ENCODE measurements at regions not wholly inside any gene's neighbourhood (a gene's known extent, or its start where the extent isn't known, plus 50 kb on each side); places are given as distances from the start of the nearest gene placed in this dataset.

DNA sequence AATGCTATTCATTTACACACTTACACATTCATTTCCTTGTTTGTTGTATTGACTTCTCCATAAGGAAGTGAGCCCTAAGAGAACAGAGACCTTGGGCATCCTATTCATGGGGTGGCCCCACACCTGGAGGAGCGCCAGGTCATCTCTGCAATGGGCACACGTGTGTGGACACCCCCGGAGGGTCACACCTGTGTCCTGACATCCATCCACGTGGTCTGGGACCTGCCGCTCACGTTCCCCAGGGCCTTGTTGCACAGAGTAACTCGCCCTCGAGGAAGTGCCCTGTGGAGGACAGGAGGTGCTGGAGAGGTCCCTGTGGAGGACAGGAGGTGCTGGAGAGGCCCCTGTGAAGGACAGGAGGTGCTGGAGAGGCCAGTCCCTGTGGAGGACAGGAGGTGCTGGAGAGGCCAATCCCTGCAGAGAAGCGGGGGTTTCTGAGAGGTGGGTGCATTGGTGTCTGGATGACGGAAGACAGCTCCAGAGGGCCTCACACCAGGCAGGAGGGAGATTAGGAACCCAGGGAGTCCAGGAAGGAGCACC lies 73.2 kb upstream of the GPC1 start:
- no peak overlapping the region for H4K8ac ChIP-seq (ENCODE audit: low read depth, low read length)
- no peak overlapping the region for H3K27ac ChIP-seq (ENCODE audit: low read depth, low read length)
- H2BK5ac ChIP-seq (ENCODE audit: low read depth, low read length, poor library complexity) = no peak overlapping the region
- no peaks in the 10 kb centered on the region for H3K79me2 ChIP-seq (ENCODE audit: control insufficient read depth, insufficient read depth, low read length, poor library complexity)
- H3K4me3 ChIP-seq (ENCODE audit: low read depth, low read length) = no peak overlapping the region
- WGBS (ENCODE audit: extremely low coverage, insufficient coverage, insufficient read length) = no CpG with 5 or more reads among the region's 10 CpGs
- H2AK5ac ChIP-seq (ENCODE audit: low read length) = no peak overlapping the region
- H2AFZ ChIP-seq (ENCODE audit: insufficient read depth, low read length, poor library complexity) = no peak overlapping the region
- H3K23ac ChIP-seq (ENCODE audit: low read length) = no peak overlapping the region
- H3K14ac ChIP-seq (ENCODE audit: low read length) = no peak overlapping the region
- H2BK120ac ChIP-seq (ENCODE audit: insufficient read depth, low read length, poor library complexity) = no peak overlapping the region
- no peaks in the 10 kb centered on the region for H3K27me3 ChIP-seq (ENCODE audit: insufficient read depth, low read length)
- no peak overlapping the region for H3K9ac ChIP-seq (ENCODE audit: low read length)
- H3K4ac ChIP-seq (ENCODE audit: low read depth, low read length) = no peak overlapping the region
- DNase-seq = no peak
- peaks cover 28% of the 10 kb centered on the region for H3K9me3 ChIP-seq (ENCODE audit: insufficient read depth, low read depth, low read length)
- H4K91ac ChIP-seq (ENCODE audit: low read depth, low read length) = no peak overlapping the region
- no peaks in the 10 kb centered on the region for H3K36me3 ChIP-seq (ENCODE audit: control insufficient read depth in 1 of 2, insufficient read depth in 2 of 2, low read length in 2 of 2)
- H3K18ac ChIP-seq (ENCODE audit: low read length) = no peak overlapping the region
- H3K79me1 ChIP-seq (ENCODE audit: low read length) = no peaks in the 10 kb centered on the region
- H2BK12ac ChIP-seq (ENCODE audit: low read length) = no peak overlapping the region
- no peaks in the 10 kb centered on the region for H3K4me1 ChIP-seq (ENCODE audit: control insufficient read depth in 1 of 2, insufficient read depth in 2 of 2, low read length in 2 of 2)
- no peak overlapping the region for H4K12ac ChIP-seq (ENCODE audit: low read depth, low read length)
- H3K4me2 ChIP-seq (ENCODE audit: low read length) = no peak overlapping the region

DNA sequence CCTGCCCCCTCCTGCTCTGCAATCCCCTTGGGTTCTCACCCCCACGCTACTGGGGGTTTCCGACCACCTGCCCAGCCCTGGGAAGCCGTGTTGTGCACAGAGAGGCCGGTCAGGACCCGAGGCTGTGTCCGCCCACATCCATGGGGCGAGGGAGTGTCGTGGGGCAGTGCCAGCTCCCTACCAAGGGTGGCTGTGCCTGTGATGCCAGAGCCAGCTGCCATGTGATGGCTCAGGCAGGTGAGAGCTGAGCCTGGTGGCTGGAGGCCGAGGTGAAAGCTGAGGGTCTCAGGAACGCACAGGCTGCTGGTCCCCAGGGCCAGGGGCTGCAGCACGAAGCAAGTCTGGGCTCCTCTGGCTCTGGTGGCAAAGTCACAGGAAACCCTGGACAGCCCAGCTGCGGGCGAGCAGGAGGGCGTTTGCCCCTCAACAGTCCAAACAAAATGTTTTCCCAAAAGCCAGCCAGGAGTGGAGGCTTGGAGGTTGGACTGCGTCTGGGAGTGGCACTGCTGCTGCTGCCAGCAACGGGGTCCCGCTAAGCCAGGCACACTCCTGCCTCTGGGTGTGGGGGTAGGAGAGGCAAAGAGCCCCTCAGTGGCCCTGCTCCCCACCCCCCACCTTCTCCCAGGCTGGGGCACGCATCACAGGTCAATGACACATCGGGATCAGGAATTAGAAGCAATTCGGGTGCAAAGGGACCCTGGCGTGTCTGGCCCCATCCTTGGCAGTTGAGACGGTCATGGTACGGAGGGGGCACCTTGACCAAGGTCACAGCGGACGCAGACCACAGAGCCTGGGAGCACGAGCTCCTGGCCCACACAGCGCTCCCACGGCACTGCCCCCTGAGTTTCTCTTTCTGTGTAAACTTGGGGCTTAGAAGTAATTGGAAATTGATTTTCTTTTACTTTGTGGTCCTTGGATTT lies 72.4 kb upstream of the GPC1 start:
- Histone ChIP-seq H2AFZ (ENCODE audit: insufficient read depth, low read length, poor library complexity) (no peak overlapping the region), H3K4me1 (ENCODE audit: control insufficient read depth in 1 of 2, insufficient read depth in 2 of 2, low read length in 2 of 2) (no peaks in the 10 kb centered on the region), H4K91ac (ENCODE audit: low read depth, low read length) (no peak overlapping the region), H3K23ac (ENCODE audit: low read length) (no peak overlapping the region), H3K14ac (ENCODE audit: low read length) (no peak overlapping the region), H2BK5ac (ENCODE audit: low read depth, low read length, poor library complexity) (no peak overlapping the region), H2BK120ac (ENCODE audit: insufficient read depth, low read length, poor library complexity) (no peak overlapping the region), H3K18ac (ENCODE audit: low read length) (no peak overlapping the region), H3K4me2 (ENCODE audit: low read length) (no peak overlapping the region), H3K79me2 (ENCODE audit: control insufficient read depth, insufficient read depth, low read length, poor library complexity) (no peaks in the 10 kb centered on the region), H3K4ac (ENCODE audit: low read depth, low read length) (no peak overlapping the region), H3K36me3 (ENCODE audit: control insufficient read depth in 1 of 2, insufficient read depth in 2 of 2, low read length in 2 of 2) (no peaks in the 10 kb centered on the region), H3K4me3 (ENCODE audit: low read depth, low read length) (no peak overlapping the region), H3K79me1 (ENCODE audit: low read length) (no peaks in the 10 kb centered on the region), H3K27me3 (ENCODE audit: insufficient read depth, low read length) (no peaks in the 10 kb centered on the region), H2AK5ac (ENCODE audit: low read length) (no peak overlapping the region), H4K12ac (ENCODE audit: low read depth, low read length) (no peak overlapping the region), H3K9me3 (ENCODE audit: insufficient read depth, low read depth, low read length) (peaks cover 28% of the 10 kb centered on the region), H3K9ac (ENCODE audit: low read length) (no peak overlapping the region), H4K8ac (ENCODE audit: low read depth, low read length) (no peak overlapping the region), H3K27ac (ENCODE audit: low read depth, low read length) (no peak overlapping the region), H2BK12ac (ENCODE audit: low read length) (no peak overlapping the region)
- DNase-seq = no peak
- no CpG with 5 or more reads among the region's 28 CpGs for WGBS (ENCODE audit: extremely low coverage, insufficient coverage, insufficient read length)

- no peak for DNase-seq
- H3K27me3 ChIP-seq (ENCODE audit: insufficient read depth, low read length) = no peaks in the 10 kb centered on the region
- H3K4me3 ChIP-seq (ENCODE audit: low read depth, low read length) = no peak overlapping the region
- no peak overlapping the region for H3K27ac ChIP-seq (ENCODE audit: low read depth, low read length)
- no peaks in the 10 kb centered on the region for H3K36me3 ChIP-seq (ENCODE audit: control insufficient read depth in 1 of 2, insufficient read depth in 2 of 2, low read length in 2 of 2)
- H3K9me3 ChIP-seq (ENCODE audit: insufficient read depth, low read depth, low read length) = peaks cover 27% of the 10 kb centered on the region
- H3K9ac ChIP-seq (ENCODE audit: low read length) = no peak overlapping the region
- peaks cover 0 to under 1% of the 10 kb centered on the region in 2 experiments for H3K4me1 ChIP-seq (ENCODE audit: control insufficient read depth in 1 of 2, insufficient read depth in 2 of 2, low read length in 2 of 2)
- no peaks in the 10 kb centered on the region for H3K79me1 ChIP-seq (ENCODE audit: low read length)
- no peak overlapping the region for H2BK5ac ChIP-seq (ENCODE audit: low read depth, low read length, poor library complexity)
- no peak overlapping the region for H4K12ac ChIP-seq (ENCODE audit: low read depth, low read length)
- no peak overlapping the region for H3K23ac ChIP-seq (ENCODE audit: low read length)
- no CpG with 5 or more reads among the region's 28 CpGs for WGBS (ENCODE audit: extremely low coverage, insufficient coverage, insufficient read length)
- H3K14ac ChIP-seq (ENCODE audit: low read length) = no peak overlapping the region
- H3K4me2 ChIP-seq (ENCODE audit: low read length) = no peak overlapping the region
- no peak overlapping the region for H2AFZ ChIP-seq (ENCODE audit: insufficient read depth, low read length, poor library complexity)
- H4K8ac ChIP-seq (ENCODE audit: low read depth, low read length) = no peak overlapping the region
- H3K4ac ChIP-seq (ENCODE audit: low read depth, low read length) = no peak overlapping the region
- no peak overlapping the region for H3K18ac ChIP-seq (ENCODE audit: low read length)
- no peak overlapping the region for H2BK12ac ChIP-seq (ENCODE audit: low read length)
- no peak overlapping the region for H2BK120ac ChIP-seq (ENCODE audit: insufficient read depth, low read length, poor library complexity)
- H2AK5ac ChIP-seq (ENCODE audit: low read length) = no peak overlapping the region
- no peak overlapping the region for H4K91ac ChIP-seq (ENCODE audit: low read depth, low read length)
- H3K79me2 ChIP-seq (ENCODE audit: control insufficient read depth, insufficient read depth, low read length, poor library complexity) = no peaks in the 10 kb centered on the region
Measured at GRCh38 chr2:240363746-240364581, 71.5 kb upstream of the GPC1 start.

GRCh38 chr2:240364582-240364960 lies 70.9 kb upstream of the GPC1 start:
- Histone ChIP-seq H4K12ac (ENCODE audit: low read depth, low read length) (no peak overlapping the region), H3K4ac (ENCODE audit: low read depth, low read length) (no peak overlapping the region), H3K79me1 (ENCODE audit: low read length) (peaks cover under 1% of the 10 kb centered on the region), H2BK12ac (ENCODE audit: low read length) (no peak overlapping the region), H2BK5ac (ENCODE audit: low read depth, low read length, poor library complexity) (no peak overlapping the region), H3K4me2 (ENCODE audit: low read length) (no peak overlapping the region), H3K27ac (ENCODE audit: low read depth, low read length) (no peak overlapping the region), H2BK120ac (ENCODE audit: insufficient read depth, low read length, poor library complexity) (no peak overlapping the region), H4K91ac (ENCODE audit: low read depth, low read length) (no peak overlapping the region), H3K36me3 (ENCODE audit: control insufficient read depth in 1 of 2, insufficient read depth in 2 of 2, low read length in 2 of 2) (no peaks in the 10 kb centered on the region), H3K9ac (ENCODE audit: low read length) (no peak overlapping the region), H4K8ac (ENCODE audit: low read depth, low read length) (no peak overlapping the region), H3K9me3 (ENCODE audit: insufficient read depth, low read depth, low read length) (peaks cover 21% of the 10 kb centered on the region), H2AFZ (ENCODE audit: insufficient read depth, low read length, poor library complexity) (no peak overlapping the region), H3K4me1 (ENCODE audit: control insufficient read depth in 1 of 2, insufficient read depth in 2 of 2, low read length in 2 of 2) (peaks cover 2 to 5% of the 10 kb centered on the region in 2 experiments), H2AK5ac (ENCODE audit: low read length) (no peak overlapping the region), H3K27me3 (ENCODE audit: insufficient read depth, low read length) (no peaks in the 10 kb centered on the region), H3K14ac (ENCODE audit: low read length) (no peak overlapping the region), H3K4me3 (ENCODE audit: low read depth, low read length) (no peak overlapping the region), H3K79me2 (ENCODE audit: control insufficient read depth, insufficient read depth, low read length, poor library complexity) (no peaks in the 10 kb centered on the region), H3K18ac (ENCODE audit: low read length) (no peak overlapping the region), H3K23ac (ENCODE audit: low read length) (no peak overlapping the region)
- WGBS (ENCODE audit: extremely low coverage, insufficient coverage, insufficient read length) = no CpG with 5 or more reads among the region's 16 CpGs
- DNase-seq = no peak
